GM13977 (cell line): ENCODE measurements at regions not wholly inside any gene's neighbourhood (a gene's known extent, or its start where the extent isn't known, plus 50 kb on each side); places are given as distances from the start of the nearest gene placed in this dataset.

Experiments used
- DNase-seq: peaks from one replicate; pipeline ENCODE4 v3.0.0; 2012; ENCODE audit warnings: low spot score
- CTCF ChIP-seq: IDR thresholded peaks from 2 replicates; pipeline ENCODE4 v1.5.1; 2012; ENCODE audit warnings: mild to moderate bottlenecking, control low read depth; ENCODE audit not compliant: insufficient read depth; ENCODE audit errors: extremely low read depth, missing control alignments
- in situ Hi-C: fragments of 300-500 bp; cut with MboI; formaldehyde crosslinking; loops from one replicate; pipeline ENCODE4 v1.12.0; 2022; ENCODE audit warnings: low sequenced_read_pairs, low pct_unique_long_range_greater_than_20kb, mixed read lengths, inconsistent platforms; ENCODE audit not compliant: unreplicated experiment

- no peak for TF ChIP-seq CTCF
- no peak for DNase-seq
- in situ Hi-C loops = no loop called here
Observed at GRCh38 chr10:131816157-131816775, 84.5 kb upstream of the PPP2R2D start.

GRCh38 chr10:131816941-131817700 lies 83.7 kb upstream of the PPP2R2D start:
- no peak for TF ChIP-seq CTCF
- in situ Hi-C loops = no loop called here
- no peak for DNase-seq

- in situ Hi-C loops = no loop called here
- no peak for DNase-seq
- no peak for TF ChIP-seq CTCF
Observed at GRCh38 chr10:131817866-131818509, 82.8 kb upstream of the PPP2R2D start.

GRCh38 chr10:131818510-131819234 lies 82.1 kb upstream of the PPP2R2D start:
- no peak for DNase-seq
- in situ Hi-C loops = no loop called here

GRCh38 chr10:131819241-131820072 lies 81.4 kb upstream of the PPP2R2D start:
- in situ Hi-C loops = no loop called here
- no peak for TF ChIP-seq CTCF
- DNase-seq = no peak

More at GRCh38 chr10:131818510-131819234, 82.1 kb upstream of the PPP2R2D start:
- TF ChIP-seq CTCF = no peak
